ENCODE measurements at regions not wholly inside any gene's neighbourhood (a gene's known extent, or its start where the extent isn't known, plus 50 kb on each side); places are given as distances from the start of the nearest gene placed in this dataset.

GRCh38 chr15:39462691-39463090 is 118.2 kb upstream of the THBS1 start:
- TF ChIP-seq CTCF (IDR thresholded peaks at IDR 0.05; ENCODE audit: insufficient read depth, low read depth, low read length): no peak
- no peak for TF ChIP-seq EZH2 (IDR thresholded peaks at IDR 0.05; ENCODE audit: insufficient read depth, low read length)
